Activated CD4-positive, alpha-beta T cell treated with anti-CD3 and anti-CD28 coated beads for 48 hours (primary cell): ENCODE measurements at regions not wholly inside any gene's neighbourhood (a gene's known extent, or its start where the extent isn't known, plus 50 kb on each side); places are given as distances from the start of the nearest gene placed in this dataset.

Source experiments
- DNase-seq: peaks from one replicate; pipeline ENCODE4 v3.0.0-alpha.2; 2020

DNA sequence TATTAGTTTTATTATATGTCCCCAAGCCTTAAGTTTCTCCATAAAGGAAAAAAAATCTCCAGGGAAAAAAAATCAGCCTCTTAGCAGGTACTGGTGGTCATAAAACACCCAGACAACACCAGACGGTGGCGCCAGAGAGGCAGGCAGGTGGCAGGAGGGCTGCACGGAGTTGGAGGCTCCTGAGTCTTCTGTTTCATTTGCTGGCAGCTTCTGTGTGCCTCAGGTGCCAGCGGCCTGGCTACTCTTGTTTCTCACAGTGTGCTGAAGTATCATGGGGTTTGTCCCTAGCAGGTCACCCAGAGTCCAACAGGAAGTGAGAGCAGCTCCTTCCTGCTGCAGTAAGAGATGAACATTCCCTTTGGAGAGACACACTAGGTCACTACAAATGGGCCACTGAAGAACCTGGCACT is 123.3 kb upstream of the GADD45A start:
- peak; percentile 94 for DNase-seq

DNA sequence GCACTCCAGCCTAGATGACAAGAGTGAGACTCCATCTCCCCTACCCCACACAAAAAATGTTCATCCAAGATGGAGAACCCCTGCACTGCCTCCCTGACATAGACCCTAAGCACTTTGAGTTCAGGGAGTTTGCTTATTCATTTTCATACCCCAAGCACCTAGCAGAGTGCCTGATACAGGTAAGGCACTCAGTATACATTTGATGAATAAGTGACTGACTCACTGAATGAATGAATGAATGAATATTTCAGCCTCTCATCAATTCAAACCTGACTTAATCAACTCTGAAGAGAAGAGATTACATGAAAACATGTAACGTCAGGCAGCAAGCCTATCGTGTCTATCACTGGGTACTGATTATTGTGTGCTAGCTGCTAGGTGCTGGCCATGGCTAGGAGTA is 121.3 kb upstream of the GADD45A start:
- no peak for DNase-seq

DNA sequence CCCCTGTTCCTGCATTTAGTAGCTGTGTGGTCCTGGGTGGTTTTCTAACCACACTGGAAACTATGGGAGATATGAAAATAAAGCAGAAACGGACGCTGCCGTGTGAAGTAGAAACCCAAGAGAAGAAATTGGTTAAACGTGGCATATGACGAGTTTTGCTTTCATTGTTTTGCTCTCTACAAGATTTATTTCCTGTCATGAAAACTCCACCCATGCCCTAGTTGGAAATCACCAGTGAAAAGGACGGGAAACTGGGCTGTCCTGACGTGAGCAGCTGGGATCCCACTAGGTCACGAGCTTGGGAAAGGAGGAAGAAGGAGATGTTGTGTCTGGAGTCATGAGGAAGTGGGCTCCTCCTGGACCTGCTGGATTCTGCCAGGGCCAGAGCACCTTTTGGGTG is 120.8 kb upstream of the GADD45A start:
- DNase-seq, result no peak

DNA sequence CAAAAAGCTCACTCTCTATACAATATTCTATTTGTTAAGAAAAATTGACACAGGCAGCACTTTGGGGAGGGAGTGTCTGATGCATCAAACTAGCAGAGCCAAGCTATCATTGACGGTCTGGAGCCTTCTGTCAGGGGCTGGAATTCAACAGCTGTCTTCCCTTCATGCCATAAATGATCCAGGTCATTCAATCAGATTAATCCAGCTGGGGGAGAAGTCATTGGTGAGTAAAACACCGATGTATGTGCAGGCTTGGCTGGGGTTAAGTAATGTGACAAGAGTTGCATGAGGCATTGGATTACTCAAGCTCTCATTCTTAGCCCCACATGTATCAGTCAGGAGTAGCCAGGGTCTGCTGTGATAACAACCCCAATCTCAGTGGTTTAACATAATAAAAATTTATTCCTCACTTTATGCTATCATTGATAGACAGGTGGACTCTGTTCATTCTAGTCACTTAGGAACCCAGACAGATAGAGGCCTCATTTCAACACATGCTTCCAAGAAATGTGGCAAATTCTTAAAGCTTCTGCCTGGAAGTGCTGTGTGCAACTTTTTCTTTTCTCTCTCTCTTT is 118.1 kb upstream of the GADD45A start:
- no peak for DNase-seq

DNA sequence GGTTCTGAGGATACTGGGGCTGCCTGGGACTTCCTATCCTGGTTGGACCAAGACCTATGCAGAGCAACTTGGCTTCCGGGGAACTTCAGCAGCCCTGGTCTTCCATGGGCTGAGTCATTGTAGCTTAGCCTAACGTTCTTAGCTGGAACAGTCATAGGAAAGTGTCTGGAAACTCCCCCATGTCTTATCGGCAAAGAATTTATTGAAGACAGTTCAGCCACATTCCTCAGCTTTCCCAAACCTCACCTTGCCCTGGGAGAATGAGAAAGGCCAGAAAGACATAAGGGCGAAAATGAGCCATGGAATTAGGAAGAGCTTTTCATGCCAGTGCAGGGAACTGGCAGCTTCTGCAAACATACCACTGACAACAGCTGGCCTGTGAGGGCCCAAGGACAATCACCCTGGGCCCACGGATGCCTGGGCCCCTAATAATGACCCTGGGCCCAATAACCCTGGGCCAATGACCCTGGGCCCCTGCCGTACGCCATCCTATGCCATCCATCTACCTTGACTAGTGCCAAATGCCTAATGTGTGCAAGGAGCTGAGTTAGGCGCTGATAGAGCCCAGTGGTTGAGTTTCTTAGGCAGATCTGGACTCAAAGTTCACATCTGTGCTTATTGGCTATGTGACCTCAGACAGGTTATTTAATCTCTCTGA is 114.4 kb upstream of the GADD45A start:
- no peak for DNase-seq

DNA sequence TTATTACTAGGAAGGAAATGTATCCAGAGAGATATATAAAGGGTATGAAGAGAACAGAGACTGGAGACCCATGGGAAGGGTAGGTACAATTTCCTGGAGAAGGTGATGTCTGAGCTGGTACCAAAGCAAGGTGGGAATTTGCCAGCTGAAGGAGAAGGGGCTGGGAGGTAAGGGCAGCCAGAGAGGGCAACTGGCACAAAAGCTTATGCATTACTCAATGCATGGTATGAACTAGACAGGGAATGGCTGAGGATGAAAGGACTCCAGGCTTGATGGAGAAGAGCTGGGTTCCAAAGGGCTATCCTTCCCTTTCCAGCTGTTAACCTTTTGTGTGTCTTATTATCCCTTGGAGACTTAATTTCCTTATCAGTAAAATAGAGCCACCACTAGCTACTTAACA is 113.6 kb upstream of the GADD45A start:
- no peak for DNase-seq

DNA sequence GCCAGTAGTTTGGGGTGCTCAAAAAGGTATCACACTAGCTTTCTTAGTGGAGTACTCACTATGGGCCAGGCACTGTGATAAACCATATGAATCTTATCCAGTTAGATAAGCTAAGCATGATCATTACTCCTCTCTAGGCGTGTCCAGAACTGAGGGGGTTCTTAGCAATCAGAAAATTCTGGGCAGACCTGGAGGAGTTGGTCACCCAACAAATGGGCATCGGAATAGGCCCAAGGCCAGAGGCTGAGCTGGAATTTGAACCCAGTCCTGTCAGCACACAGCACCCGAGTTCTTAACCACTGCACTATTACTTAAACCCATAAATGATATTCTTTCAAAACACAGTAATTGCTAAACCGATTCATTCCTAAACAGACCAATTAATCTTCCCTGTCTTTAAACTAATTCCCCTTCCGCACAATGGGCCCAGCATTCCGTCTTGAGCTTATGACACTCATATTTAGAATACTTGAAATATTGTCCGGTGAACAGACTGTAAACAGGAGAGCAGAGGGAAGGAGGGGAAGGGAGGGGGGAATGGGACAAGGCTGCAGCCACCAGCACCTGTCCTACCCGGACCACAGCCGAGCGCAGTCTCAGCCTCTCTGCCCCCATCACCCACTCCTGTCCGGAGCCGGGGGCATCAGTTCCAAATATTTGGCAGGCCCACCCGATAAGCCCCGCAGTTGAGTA is 113.0 kb upstream of the GADD45A start:
- DNase-seq, result no peak

DNA sequence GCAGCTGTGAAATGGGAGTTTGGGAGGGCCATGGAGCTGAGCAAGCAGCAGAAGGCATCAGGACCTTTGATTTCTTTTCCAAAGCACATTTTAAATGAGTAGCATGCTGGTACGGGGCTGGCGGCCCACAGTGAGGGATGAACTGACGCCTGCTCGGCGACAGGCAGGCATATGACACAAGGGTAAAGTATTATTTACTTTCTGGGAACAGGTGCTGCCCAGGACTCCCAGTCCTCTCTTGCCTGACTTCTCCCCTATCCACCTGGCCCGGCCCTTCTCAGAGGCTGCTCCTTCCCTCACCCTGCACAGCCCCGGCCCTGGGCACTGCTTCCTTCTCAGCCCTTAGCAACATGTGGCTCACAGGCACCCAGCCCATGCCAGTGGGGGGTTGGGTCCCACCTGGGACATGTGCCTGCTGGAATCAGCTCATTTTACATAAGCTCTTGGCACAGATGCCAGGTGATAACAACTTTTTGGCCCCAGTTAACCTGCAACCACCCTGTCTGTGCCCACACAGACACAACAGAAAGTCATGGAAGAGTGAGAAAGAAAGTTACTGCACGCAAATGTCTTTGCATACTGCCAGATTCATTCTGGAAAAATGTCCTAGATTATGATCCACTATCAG is 112.3 kb upstream of the GADD45A start:
- DNase-seq, result no peak

DNA sequence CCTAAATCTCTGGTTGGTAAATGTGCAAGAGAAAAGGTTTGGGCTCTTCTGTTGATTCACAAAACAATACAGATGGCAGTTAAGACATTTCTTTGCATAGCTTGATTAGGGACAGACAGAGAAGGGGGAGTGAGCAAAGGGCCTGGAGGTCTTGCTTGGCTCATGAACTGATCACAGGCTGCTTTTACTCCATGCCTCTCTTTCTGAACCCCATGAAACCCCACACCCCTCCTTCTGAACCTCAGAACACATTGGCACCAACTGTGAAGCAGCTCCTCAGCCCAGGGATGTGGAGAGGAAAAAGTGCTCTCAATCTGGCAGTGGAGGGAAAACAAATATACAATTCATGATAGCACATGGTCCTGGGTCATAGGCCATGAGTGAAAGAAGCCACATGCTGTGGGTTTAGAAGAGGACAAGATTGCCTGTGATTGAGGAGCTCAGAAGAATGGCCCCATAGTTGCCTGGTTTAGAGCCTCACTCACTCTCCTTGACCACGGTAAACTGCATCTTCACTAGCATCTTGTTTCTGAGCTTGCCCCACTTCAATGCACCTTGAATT is 111.6 kb upstream of the GADD45A start:
- DNase-seq, result no peak

DNA sequence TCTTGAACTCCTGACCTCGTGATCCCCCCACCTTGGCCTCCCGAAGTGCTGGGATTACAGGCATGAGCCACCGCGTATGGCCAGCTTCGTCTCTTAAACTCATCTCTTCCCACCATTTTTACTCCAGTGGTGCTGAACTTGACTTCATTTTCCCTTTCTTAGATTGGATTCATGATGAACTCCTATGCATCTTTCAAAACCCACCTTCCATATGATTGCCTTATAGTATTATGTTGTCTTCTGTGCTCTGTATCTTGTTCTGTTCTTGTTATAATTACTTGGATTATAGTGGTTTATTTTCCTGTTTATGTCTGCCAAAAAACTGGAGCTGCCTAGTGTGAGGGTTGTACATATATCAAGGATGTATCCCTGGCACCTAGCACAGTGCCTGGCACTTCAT is 110.8 kb upstream of the GADD45A start:
- DNase-seq, result no peak

DNA sequence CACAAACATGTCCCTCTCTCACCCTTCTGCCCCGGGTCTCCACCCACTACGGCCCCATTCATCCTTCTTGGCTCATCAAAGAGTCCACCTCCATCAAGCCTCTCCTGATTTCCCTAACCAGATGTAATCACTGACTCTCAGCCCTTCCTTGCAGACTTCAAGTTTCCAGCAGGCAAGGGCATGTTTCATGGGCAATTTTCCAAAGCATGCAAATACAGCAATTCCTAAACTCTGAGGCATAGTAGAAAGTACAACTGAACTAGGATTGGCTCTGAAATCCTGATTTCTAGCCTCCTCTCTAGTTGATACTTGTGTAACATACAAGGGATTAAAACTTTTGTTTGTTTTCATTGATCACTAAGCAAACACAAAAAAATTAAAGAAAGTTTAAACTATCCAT is 109.1 kb upstream of the GADD45A start:
- DNase-seq, result no peak

DNA sequence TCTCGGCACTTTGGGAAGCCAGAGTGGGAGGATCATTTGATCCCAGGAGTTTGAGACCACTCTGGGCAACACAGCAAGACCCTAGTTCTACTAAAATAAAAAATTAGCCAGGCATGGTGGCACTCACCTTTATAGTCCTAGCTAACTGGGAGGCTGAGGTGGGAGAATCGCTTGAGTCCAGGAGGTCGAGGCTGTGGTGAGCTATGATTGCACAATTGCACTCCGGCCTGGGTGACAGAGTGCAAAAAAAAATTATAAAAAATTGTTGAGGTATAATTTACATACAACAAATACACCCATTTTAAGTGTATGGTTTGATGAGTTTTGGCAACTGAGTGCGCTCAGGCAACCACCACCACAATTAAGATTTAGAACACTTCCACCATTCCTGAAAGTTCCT is 108.5 kb upstream of the GADD45A start:
- DNase-seq, result no peak

DNA sequence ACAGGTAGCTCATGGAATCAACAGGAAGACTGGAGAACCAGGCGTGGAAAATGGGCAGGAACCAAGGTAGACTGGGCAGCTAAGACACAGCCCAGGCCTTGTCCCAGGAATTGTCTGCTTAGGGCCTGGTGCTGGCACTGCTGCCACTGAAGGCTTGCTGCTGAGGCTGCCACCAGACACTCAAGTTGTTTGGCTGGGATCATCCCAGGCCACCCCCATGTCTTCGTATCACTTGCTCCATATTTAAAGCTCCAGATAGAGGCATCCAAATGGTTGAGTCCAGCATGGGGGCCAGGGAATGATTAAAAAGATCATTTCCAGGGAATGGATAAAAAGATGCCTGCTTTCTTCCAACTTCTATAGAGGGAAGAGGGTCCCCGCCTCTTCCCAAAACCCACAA is 107.4 kb upstream of the GADD45A start:
- DNase-seq, result no peak

DNA sequence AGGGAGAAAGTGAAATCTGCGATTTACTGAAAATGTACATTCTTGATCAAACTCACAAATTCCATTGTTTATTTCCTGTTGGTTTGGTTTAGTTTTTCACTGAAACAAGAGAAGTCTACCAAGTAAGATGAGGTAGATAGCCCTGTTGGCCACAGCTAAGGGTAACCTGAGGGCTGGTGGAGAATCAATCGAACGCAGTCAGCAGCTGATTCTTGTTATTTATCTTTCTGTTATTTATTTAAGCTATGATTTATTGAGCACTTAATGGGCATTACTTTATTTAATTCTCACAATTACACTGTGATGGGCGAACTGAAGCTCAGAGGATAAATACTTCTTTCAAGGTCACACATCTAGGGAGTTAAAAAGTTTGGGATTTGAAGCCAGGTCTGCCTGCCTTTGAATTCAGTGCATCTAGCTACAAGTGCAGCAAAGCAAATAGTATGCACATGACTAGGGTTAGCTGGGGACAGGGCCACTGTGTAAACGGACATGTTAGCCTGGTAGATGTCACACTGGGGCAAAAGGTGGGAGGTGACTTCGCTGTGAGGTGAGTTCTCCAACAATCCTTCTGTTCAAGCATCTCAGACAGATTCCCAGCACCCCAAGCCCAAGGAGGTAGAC is 106.5 kb upstream of the GADD45A start:
- no peak for DNase-seq

DNA sequence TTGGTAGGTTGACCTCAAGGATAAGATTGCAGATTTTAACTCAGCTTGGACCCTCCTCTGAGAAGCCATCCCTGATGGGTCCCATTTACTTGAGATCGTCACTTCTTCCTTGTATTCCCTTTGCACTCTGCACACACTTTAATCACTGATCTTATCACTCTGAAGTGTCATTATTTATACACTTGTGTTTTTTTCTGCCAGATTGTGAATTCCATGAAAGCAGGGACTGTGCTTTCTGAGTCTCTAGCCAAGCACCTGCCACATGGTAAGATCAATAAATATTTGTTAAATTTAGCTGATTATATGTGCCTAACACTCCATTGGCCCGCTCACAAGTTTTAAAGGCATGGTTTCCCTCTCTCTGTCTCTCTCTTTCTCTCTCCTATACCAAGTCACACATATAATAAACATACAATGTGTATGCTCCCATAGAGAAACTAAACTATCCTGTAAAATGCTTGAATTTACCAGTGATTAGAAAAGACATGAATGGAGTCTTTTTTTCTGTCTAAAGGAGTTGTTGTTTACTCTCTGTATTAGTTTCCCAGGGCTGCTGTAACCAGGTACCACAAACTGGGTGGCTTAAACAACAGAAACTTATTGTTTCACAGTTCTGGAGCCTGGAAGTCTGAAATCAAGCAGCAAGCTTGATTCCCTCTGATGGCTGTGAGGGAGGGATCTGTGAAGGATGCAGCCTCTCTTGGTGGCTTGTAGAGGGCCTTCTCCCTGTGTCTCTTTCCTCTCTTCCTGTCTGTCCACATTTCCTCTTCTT is 105.2 kb upstream of the GADD45A start:
- DNase-seq, result no peak

DNA sequence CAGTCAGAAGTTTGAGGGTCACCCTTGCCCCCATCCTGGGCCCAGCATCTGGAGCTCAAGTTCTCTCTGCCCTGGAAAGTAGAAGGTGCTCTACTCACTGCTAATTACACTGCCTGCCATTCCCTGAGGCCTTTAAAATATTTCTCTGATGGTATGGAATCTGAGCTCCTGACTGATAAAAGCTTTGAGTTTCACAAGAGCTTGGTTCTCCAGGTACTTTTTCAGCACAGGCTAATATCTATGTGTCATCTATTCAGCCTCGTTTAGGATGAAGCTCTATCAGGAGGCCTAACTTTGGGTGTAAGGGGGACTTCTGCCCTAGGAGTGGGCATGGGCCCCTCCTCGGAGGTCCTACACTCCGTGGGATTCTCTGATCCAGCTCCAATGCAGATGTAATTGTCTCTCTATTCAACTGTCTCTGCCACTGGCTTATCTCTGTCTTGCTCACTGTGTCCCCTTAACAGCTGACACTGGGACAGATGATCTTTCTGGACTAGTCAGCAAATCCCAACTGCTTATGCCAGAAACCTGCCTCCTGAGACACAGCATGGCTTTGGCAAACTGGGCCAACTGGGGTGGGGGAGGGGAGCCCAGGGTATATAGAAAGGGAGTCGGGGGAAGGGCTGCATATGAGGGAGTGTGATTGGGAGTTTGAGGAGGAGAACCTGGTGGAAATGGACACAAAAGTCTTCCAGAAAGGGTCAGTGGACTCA is 104.2 kb upstream of the GADD45A start:
- no peak for DNase-seq

DNA sequence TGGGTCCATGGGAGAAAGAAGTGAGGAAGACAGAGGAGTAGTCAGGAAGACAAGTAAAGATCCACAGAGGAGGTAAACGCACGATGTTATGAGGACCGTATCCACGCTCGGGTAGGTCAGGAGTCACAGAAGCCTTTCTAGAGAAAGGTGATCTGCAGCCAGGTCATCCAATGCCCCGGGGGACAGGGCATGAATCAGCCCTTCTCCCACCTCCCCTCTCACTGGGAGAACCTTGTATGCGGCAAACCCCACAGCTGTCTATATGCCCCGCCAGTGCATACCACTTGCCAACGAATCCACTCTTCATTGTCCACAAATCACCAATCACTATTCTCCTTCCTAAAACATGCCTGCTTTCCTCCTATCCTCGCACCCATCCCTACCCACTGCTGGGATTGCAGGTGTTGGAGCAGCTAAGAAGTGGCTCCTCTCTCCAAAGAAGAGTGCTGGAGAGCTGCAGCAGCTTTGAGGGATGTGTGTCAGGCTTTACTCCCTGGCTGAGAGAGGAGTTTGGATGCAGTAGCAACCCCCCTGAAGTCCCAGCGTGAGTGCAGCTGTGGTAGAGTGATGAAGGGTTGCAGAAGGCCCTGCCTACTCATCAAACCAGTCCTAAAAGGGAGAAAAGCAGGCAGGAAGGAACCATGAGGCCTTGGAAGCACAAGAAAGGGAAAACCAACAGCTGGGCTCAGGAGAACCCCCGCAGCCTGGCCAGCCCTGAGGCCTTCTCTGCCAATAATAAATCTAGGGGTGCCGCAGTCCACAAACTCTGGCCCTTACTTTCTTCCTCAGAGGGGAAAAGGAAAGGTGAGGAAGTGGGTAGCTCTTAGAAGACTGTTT is 102.2 kb upstream of the GADD45A start:
- DNase-seq, result no peak

DNA sequence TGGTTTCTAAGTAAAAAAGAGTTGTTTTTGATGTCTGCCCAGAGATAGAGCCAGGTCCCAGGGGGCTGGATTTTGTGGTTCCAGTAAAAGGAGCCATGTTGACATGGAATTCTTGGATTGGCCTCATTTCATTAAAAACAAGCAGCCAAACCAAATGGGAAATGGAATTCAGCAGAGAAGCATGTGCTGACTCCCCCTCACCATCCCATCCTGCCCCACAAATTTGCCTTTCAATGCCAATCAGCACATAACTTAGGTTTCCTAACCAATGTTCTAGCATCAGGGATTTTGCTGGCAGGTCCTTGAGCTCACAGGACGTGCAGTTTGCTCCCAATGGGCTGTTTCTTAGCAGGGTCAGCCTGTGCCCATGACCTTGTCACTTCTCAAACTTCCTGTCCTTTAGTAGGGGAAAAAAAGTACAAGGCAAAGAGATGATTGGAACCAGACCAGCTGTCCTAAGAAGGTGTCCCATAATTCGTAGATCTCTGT is 101.5 kb upstream of the GADD45A start:
- DNase-seq, result no peak

DNA sequence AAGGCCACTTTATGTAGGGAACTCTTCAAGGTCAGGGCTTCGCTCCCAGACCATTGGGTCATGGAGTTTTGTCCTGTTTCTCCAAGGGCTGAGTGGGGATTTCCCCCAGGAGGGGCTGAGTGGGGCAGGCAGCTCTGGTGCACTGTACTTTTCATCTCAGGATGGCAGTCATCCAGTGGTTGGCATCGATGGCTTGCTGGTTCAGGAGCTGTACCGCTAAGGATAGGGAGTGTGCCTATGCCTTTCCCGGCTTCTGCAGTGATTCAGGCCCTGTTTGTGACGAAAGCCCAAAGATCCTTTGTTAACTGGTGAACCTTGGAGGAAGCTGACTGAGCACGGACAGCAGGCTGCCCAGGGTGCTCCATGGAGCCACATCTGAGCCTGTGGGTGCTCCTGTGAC is 100.1 kb upstream of the GADD45A start:
- DNase-seq, result no peak

DNA sequence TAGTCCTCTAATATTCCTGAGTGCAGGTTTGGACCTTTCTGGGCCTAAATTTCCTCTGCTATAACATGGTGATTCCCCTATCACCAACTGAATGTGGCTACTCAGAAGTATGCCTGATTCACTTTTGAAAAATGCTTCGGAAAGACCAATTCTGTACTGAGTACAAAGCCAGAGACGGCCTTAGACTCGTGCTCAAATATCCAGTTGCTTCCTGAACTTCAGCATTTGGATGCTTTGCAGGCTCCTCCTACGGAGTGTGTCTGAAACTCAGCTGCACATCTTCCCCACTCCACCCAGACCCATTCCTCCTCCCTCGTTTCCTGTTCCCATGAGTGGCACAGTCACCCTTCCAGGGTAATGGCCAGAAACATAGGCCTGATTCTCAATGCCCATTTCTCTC is 98.4 kb upstream of the GADD45A start:
- no peak for DNase-seq
